ENCODE measurements at regions not wholly inside any gene's neighbourhood (a gene's known extent, or its start where the extent isn't known, plus 50 kb on each side); places are given as distances from the start of the nearest gene placed in this dataset.
"Not testable (repeated sequence)": the region's sequence is repeated elsewhere in the genome, so short reads cannot be mapped to it uniquely, and the experiment has no call there.

GRCh38 chr6:26961236-26961635, 286.3 kb upstream of the PRSS16 start:
- H2AFZ ChIP-seq; H3K4me3 Mint-ChIP-seq; H4K20me1 ChIP-seq (replicated peaks; ENCODE audit: insufficient read depth); H3K79me2 ChIP-seq (replicated peaks; ENCODE audit: insufficient read depth); H3K27me3 ChIP-seq (ENCODE audit: insufficient read depth); H3K27ac ChIP-seq (ENCODE audit: low read depth); H3K36me3 ChIP-seq (ENCODE audit: insufficient read depth); DNase-seq (ENCODE audit: low spot score); ATAC-seq; H3K27ac Mint-ChIP-seq; H3K4me2 ChIP-seq; H3F3A ChIP-seq (replicated peaks; ENCODE audit: low read depth); H3K36me3 Mint-ChIP-seq (ENCODE audit: low read depth); H3K4me1 ChIP-seq (ENCODE audit: insufficient read depth); H3K9me2 ChIP-seq (ENCODE audit: insufficient read depth); H3K4me3 ChIP-seq; H3K27me3 Mint-ChIP-seq (ENCODE audit: insufficient read depth, low read depth, poor library complexity); H3K4me1 Mint-ChIP-seq; H3K9me3 Mint-ChIP-seq: not testable (repeated sequence)

GRCh38 chr6:27002447-27002846, 245.1 kb upstream of the PRSS16 start:
- no peak overlapping the region for H3K27ac Mint-ChIP-seq
- Histone ChIP-seq H3K79me2 (replicated peaks; ENCODE audit: insufficient read depth) (no peaks in the 10 kb centered on the region), H3K9me2 (ENCODE audit: insufficient read depth) (no peaks in the 10 kb centered on the region), H3K4me2 (no peak overlapping the region), H3K27me3 (ENCODE audit: insufficient read depth) (no peaks in the 10 kb centered on the region), H3K4me3 (no peak overlapping the region), H3K27ac (ENCODE audit: low read depth) (no peak overlapping the region), H3K36me3 (ENCODE audit: insufficient read depth) (no peaks in the 10 kb centered on the region), H3F3A (replicated peaks; ENCODE audit: low read depth) (no peaks in the 10 kb centered on the region), H4K20me1 (replicated peaks; ENCODE audit: insufficient read depth) (no peaks in the 10 kb centered on the region; the same call in 1 of the 2 replicates), H2AFZ (no peak overlapping the region), H3K4me1 (ENCODE audit: insufficient read depth) (no peaks in the 10 kb centered on the region)
- peaks cover 5% of the 10 kb centered on the region; the same call in 2 of the 3 replicates for H3K9me3 Mint-ChIP-seq
- DNase-seq (ENCODE audit: low spot score) (no peak), ATAC-seq (no peak)
- no peaks in the 10 kb centered on the region for H3K27me3 Mint-ChIP-seq (ENCODE audit: insufficient read depth, low read depth, poor library complexity)
- TF ChIP-seq EZH2 (IDR thresholded peaks at IDR 0.05; ENCODE audit: low read depth, unreplicated experiment) (no peak), ZNF462 (CRISPR knock-in tag; IDR thresholded peaks at IDR 0.05) (no peak), REST (IDR thresholded peaks at IDR 0.05; ENCODE audit: unreplicated experiment) (peak; percentile 17)
- H3K36me3 Mint-ChIP-seq (ENCODE audit: low read depth) = peaks cover 4% of the 10 kb centered on the region; the same call in 2 of the 3 replicates
- H3K4me1 Mint-ChIP-seq = no peaks in the 10 kb centered on the region
- H3K4me3 Mint-ChIP-seq = no peak overlapping the region
